HG03095 (cell line): ENCODE measurements at regions not wholly inside any gene's neighbourhood (a gene's known extent, or its start where the extent isn't known, plus 50 kb on each side); places are given as distances from the start of the nearest gene placed in this dataset.
A peak's percentile ranks its signal among the peaks of the same experiment; 100 is the strongest.
"Not testable (repeated sequence)": the region's sequence is repeated elsewhere in the genome, so short reads cannot be mapped to it uniquely, and the experiment has no call there.

Source experiments
- ATAC-seq: cut with Tn5 transposase; IDR thresholded peaks from one replicate; pipeline ENCODE4 v1.9.1; 2021; ENCODE audit warnings: moderate library complexity; ENCODE audit not compliant: unreplicated experiment

GRCh38 chr15:92705764-92706163 is 50.2 kb upstream of the FAM174B start:
- ATAC-seq, result no peak

GRCh38 chr15:92706201-92706600 is 50.6 kb upstream of the FAM174B start:
- no peak for ATAC-seq

- ATAC-seq, result no peak
Measured at GRCh38 chr15:92707880-92708551, 52.4 kb upstream of the FAM174B start.

- no peak for ATAC-seq
Measured at GRCh38 chr15:92708635-92709034, 53.1 kb upstream of the FAM174B start.

- no peak for ATAC-seq
Measured at GRCh38 chr15:92709110-92709790, 53.7 kb upstream of the FAM174B start.

GRCh38 chr15:92711457-92711831 is 55.9 kb upstream of the FAM174B start:
- ATAC-seq, result no peak

GRCh38 chr15:92714077-92714476 is 58.5 kb upstream of the FAM174B start:
- ATAC-seq, result no peak

- ATAC-seq, result peak; percentile 81
Measured at GRCh38 chr15:92714477-92715401, 59.2 kb upstream of the FAM174B start.

- ATAC-seq, result no peak
Measured at GRCh38 chr15:92715758-92716157, 60.2 kb upstream of the FAM174B start.

GRCh38 chr15:92719021-92719420 is 63.4 kb upstream of the FAM174B start:
- ATAC-seq, result no peak

- ATAC-seq, result no peak
Measured at GRCh38 chr15:92724144-92724543, 68.6 kb upstream of the FAM174B start.

- ATAC-seq, result no peak
Measured at GRCh38 chr15:92725171-92725570, 69.6 kb upstream of the FAM174B start.

- ATAC-seq, result no peak
Measured at GRCh38 chr15:92728266-92728665, 72.7 kb upstream of the FAM174B start.

- no peak for ATAC-seq
Measured at GRCh38 chr15:92733090-92733933, 77.7 kb upstream of the FAM174B start.

GRCh38 chr15:92733934-92734521 is 78.5 kb upstream of the FAM174B start:
- ATAC-seq, result no peak

- ATAC-seq, result not testable (repeated sequence)
Measured at GRCh38 chr15:92739246-92739645, 83.7 kb upstream of the FAM174B start.

- ATAC-seq, result no peak
Measured at GRCh38 chr15:92745845-92746271, 90.3 kb upstream of the FAM174B start.

GRCh38 chr15:92747047-92747446 is 91.5 kb upstream of the FAM174B start:
- no peak for ATAC-seq

- no peak for ATAC-seq
Measured at GRCh38 chr15:92749216-92749615, 93.6 kb upstream of the FAM174B start.

GRCh38 chr15:92749946-92750345 is 94.4 kb upstream of the FAM174B start:
- ATAC-seq, result no peak
